ENCODE measurements at regions not wholly inside any gene's neighbourhood (a gene's known extent, or its start where the extent isn't known, plus 50 kb on each side); places are given as distances from the start of the nearest gene placed in this dataset.

DNA sequence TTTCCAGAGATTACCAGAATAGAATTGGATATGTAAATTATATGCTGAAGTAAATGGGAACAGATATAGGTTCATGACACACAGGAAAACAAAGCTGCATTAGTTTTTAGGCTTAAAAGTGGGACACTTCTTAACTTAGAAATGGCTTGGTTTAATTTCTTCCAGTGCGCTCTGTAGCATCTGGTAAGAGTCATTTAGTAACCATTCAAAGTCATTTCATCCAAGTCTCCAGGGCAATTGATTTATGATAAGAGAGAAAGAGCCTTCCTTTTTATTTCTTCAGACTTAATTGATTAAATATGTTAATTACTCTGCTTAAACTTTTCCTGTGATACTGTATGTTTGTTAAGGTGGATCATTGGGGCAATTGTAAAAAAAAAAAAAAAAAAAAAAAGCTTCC, 368.0 kb downstream of the DOK5 start:
- TF ChIP-seq, protein P1, sequence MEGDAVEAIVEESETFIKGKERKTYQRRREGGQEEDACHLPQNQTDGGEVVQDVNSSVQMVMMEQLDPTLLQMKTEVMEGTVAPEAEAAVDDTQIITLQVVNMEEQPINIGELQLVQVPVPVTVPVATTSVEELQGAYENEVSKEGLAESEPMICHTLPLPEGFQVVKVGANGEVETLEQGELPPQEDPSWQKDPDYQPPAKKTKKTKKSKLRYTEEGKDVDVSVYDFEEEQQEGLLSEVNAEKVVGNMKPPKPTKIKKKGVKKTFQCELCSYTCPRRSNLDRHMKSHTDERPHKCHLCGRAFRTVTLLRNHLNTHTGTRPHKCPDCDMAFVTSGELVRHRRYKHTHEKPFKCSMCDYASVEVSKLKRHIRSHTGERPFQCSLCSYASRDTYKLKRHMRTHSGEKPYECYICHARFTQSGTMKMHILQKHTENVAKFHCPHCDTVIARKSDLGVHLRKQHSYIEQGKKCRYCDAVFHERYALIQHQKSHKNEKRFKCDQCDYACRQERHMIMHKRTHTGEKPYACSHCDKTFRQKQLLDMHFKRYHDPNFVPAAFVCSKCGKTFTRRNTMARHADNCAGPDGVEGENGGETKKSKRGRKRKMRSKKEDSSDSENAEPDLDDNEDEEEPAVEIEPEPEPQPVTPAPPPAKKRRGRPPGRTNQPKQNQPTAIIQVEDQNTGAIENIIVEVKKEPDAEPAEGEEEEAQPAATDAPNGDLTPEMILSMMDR (IDR thresholded peaks at IDR 0.05; ENCODE audit: insufficient read depth, low read depth, low read length, missing control alignments), result no peak
- DNase-seq (ENCODE audit: low read depth), result no peak
- H3K4me3 ChIP-seq (ENCODE audit: low read length), result no peak overlapping the region

DNA sequence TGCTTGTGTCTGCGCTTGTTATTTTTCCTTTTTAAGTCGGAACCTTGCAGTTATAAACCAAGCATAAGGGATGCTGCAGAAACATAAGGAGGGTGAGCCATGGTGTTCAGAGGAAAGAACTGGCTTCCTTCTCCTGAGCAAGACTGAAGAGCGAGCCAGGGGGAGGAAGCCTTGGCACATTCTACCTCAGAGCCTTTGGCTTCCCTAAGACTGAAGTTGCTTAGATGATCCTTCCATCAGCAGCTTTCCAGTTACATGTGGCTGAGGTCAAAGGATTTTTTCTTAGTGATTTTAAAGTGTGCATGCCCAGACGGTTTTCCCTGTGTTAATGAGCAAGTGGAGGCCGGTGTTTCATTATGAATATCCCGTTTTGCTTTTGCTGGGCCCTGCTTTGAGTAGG, 363.8 kb downstream of the DOK5 start:
- TF ChIP-seq, protein P1 (IDR thresholded peaks at IDR 0.05; ENCODE audit: insufficient read depth, low read depth, low read length, missing control alignments), result no peak
- no peak overlapping the region for H3K4me3 ChIP-seq (ENCODE audit: low read length)
- no peak for DNase-seq (ENCODE audit: low read depth)

DNA sequence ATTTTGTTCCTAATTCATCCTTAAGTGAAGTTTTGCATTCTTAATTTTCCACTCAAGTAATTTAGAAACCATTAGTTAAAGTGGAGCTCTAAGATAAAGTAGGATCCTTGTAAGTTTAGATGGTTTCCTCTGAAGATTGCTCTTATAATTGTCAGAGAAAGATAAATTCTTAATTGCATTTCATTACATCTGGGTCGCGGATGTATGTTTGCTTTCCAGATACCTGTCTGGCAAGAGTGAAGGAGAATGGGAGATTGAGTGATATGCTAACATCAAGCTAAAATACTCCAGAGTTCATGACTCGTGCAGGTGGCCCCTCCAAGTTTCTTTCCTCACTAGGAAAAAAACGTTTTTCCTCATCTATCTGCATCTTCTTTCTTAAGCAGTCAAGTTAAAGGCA, 361.8 kb downstream of the DOK5 start:
- DNase-seq (ENCODE audit: low read depth), result no peak
- no peak overlapping the region for H3K4me3 ChIP-seq (ENCODE audit: low read length)
- TF ChIP-seq, protein P1 (IDR thresholded peaks at IDR 0.05; ENCODE audit: insufficient read depth, low read depth, low read length, missing control alignments), result no peak

DNA sequence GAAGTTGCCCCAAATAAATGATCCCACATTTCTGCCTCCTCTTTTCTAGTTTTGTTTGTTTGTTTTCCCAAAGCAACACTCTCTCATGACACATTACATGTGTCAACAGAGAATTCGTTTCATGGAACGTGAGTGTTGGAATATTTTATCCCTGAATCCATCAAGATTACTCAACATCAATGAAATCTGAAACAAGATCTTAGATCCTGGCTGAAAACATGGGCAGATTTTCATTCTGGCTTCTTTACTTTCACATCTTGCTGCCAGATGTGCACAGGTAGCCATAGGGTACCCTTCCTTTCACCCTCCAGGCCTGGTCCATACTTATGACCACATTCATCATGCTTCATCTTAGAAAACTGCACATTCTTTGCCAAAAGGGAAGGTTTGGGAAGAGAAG, 347.0 kb downstream of the DOK5 start:
- TF ChIP-seq, protein P1 (IDR thresholded peaks at IDR 0.05; ENCODE audit: insufficient read depth, low read depth, low read length, missing control alignments), result no peak
- DNase-seq (ENCODE audit: low read depth), result no peak
- no peak overlapping the region for H3K4me3 ChIP-seq (ENCODE audit: low read length)

DNA sequence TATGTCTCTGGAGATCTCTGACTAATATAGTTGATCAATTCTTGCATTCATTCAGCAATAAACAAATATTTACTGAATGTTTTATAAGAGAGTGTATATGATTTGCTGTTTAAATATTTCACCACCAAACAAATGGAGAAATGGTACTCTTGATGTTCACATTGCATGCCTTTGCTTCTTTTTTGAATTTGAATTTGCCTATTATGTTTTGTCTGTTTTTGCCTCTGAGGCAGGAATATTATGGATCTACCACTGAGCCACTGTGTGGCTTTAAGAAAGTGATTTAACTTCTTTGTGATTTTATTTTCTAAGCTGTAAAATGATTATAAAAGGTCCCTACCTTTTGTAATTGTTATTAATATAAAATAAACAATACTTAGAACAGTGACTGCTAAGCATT, 345.0 kb downstream of the DOK5 start:
- DNase-seq (ENCODE audit: low read depth), result no peak
- TF ChIP-seq, protein P1 (IDR thresholded peaks at IDR 0.05; ENCODE audit: insufficient read depth, low read depth, low read length, missing control alignments), result no peak
- no peak overlapping the region for H3K4me3 ChIP-seq (ENCODE audit: low read length)

DNA sequence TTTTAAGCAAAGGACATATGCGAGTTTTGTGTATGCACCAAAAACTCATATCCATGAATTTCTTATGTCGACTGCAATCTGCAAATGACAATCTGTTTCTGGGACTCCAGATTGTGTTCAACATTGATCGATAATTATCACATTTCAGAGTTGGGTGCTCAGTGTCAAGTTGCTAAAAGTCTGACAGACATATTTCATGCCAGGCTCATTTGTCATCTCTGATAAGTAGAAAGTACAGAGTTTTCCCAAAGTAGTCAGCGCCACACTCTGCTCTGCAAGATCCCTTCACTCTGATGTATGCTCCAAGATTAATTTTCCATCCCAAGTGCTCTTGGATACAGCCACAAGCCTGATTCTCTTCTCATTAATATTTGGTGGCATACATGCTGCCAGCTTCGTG, 331.1 kb downstream of the DOK5 start:
- no peak overlapping the region for H3K4me3 ChIP-seq (ENCODE audit: low read length)
- DNase-seq (ENCODE audit: low read depth), result no peak
- TF ChIP-seq, protein P1 (IDR thresholded peaks at IDR 0.05; ENCODE audit: insufficient read depth, low read depth, low read length, missing control alignments), result no peak

DNA sequence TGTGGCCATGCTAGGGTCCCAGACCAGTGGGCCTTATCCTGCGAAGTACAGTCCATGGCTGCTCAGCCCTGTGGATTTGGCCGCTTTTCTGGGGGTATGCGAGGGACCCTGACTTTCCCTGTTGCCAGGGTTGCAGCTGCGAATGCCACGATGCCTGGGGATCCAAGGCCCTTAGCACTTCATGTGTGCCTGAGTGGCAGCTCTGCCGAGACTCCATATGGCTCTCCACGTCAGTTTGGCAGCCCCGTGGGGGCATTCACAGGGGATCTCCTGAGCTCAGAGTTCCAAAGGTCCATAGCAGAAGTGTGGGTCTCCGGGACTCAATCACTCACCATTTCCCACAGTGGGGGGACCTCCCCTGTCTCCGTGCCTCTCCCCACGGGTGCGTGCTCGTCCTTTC, 319.5 kb downstream of the DOK5 start:
- DNase-seq (ENCODE audit: low read depth), result no peak
- no peak overlapping the region for H3K4me3 ChIP-seq (ENCODE audit: low read length)
- TF ChIP-seq, protein P1 (IDR thresholded peaks at IDR 0.05; ENCODE audit: insufficient read depth, low read depth, low read length, missing control alignments), result no peak
